ENCODE measurements at regions not wholly inside any gene's neighbourhood (a gene's known extent, or its start where the extent isn't known, plus 50 kb on each side); places are given as distances from the start of the nearest gene placed in this dataset.

DNA sequence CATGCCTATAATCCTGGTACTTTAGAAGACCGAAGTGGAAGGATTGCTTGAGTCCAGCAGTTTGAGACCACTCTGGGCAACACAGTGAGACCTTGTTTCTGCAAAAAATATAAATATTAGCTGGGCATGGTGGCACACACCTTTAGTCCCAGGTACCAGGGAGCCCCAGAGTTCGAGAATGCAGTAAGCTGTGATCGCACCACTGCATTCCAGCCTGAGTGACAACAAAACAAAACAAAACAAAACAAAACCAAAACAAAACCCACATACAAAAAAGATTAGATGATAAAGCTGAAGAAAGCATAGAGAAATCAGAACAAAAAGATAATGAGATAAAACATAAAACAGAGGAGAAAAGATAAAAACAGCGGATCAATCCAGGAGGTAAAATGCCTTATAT lies 62.1 kb downstream of the TCF20 start:
- Mint-ChIP-seq H3K27me3 (ENCODE audit: insufficient read depth, low read depth) (peaks cover 7% of the 10 kb centered on the region), H3K4me3 (no peak overlapping the region), H3K36me3 (peaks cover 47% of the 10 kb centered on the region), H3K9me3 (no peaks in the 10 kb centered on the region), H3K4me1 (peaks cover 15% of the 10 kb centered on the region), H3K27ac (no peak overlapping the region)
- Histone ChIP-seq H3K36me3 (no peaks in the 10 kb centered on the region), H3F3A (ENCODE audit: low read depth) (no peaks in the 10 kb centered on the region), H3K27ac (no peak overlapping the region), H3K4me2 (no peak overlapping the region), H3K27me3 (no peaks in the 10 kb centered on the region), H3K4me1 (no peaks in the 10 kb centered on the region), H3K4me3 (no peak overlapping the region), H3K79me2 (ENCODE audit: low read depth) (peaks cover 86% of the 10 kb centered on the region), H3K9me3 (ENCODE audit: low read depth) (no peaks in the 10 kb centered on the region), H3K9ac (no peak overlapping the region), H2AFZ (replicated peaks) (no peak overlapping the region), H4K20me1 (ENCODE audit: low read depth) (peaks cover 92% of the 10 kb centered on the region)
- TF ChIP-seq EZH2 (IDR thresholded peaks at IDR 0.05) (no peak), EZH2phosphoT487 (IDR thresholded peaks at IDR 0.05) (no peak)
- TF ChIP-seq, protein P1, sequence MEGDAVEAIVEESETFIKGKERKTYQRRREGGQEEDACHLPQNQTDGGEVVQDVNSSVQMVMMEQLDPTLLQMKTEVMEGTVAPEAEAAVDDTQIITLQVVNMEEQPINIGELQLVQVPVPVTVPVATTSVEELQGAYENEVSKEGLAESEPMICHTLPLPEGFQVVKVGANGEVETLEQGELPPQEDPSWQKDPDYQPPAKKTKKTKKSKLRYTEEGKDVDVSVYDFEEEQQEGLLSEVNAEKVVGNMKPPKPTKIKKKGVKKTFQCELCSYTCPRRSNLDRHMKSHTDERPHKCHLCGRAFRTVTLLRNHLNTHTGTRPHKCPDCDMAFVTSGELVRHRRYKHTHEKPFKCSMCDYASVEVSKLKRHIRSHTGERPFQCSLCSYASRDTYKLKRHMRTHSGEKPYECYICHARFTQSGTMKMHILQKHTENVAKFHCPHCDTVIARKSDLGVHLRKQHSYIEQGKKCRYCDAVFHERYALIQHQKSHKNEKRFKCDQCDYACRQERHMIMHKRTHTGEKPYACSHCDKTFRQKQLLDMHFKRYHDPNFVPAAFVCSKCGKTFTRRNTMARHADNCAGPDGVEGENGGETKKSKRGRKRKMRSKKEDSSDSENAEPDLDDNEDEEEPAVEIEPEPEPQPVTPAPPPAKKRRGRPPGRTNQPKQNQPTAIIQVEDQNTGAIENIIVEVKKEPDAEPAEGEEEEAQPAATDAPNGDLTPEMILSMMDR (IDR thresholded peaks at IDR 0.05), result no peak
- DNase-seq (ENCODE audit: low spot score), result no peak

DNA sequence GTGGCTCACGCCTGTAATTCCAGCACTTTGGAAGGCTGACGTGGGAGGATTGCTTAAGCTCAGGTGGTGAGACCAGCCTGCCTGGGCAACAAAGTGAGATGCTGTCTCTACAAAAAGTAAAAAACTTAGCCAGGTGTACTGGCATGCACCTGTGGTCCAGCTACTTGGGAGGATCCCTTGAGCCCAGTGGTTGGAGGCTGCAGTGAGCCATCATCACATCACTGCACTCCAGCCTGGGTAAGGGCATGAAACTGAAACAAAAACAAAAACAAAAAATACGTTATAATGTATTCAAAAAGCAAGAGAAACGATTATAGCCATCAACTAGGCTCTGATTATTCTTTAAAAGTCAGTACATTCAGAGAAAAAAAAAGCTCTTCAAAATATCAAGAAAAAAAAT lies 62.5 kb downstream of the TCF20 start:
- Mint-ChIP-seq H3K4me3 (no peak overlapping the region), H3K4me1 (peaks cover 12% of the 10 kb centered on the region), H3K27ac (no peak overlapping the region), H3K27me3 (ENCODE audit: insufficient read depth, low read depth) (peaks cover 5% of the 10 kb centered on the region), H3K9me3 (no peaks in the 10 kb centered on the region), H3K36me3 (peaks cover 50% of the 10 kb centered on the region)
- Histone ChIP-seq H3F3A (ENCODE audit: low read depth) (no peaks in the 10 kb centered on the region), H3K4me2 (no peak overlapping the region), H3K27me3 (no peaks in the 10 kb centered on the region), H2AFZ (replicated peaks) (no peak overlapping the region), H3K4me1 (no peaks in the 10 kb centered on the region), H4K20me1 (ENCODE audit: low read depth) (peaks cover 92% of the 10 kb centered on the region), H3K79me2 (ENCODE audit: low read depth) (peaks cover 86% of the 10 kb centered on the region), H3K27ac (no peak overlapping the region), H3K9me3 (ENCODE audit: low read depth) (no peaks in the 10 kb centered on the region), H3K36me3 (no peaks in the 10 kb centered on the region), H3K4me3 (no peak overlapping the region), H3K9ac (no peak overlapping the region)
- TF ChIP-seq EZH2phosphoT487 (IDR thresholded peaks at IDR 0.05) (no peak), EZH2 (IDR thresholded peaks at IDR 0.05) (no peak)
- TF ChIP-seq, protein P1 (IDR thresholded peaks at IDR 0.05), result no peak
- no peak for DNase-seq (ENCODE audit: low spot score)

DNA sequence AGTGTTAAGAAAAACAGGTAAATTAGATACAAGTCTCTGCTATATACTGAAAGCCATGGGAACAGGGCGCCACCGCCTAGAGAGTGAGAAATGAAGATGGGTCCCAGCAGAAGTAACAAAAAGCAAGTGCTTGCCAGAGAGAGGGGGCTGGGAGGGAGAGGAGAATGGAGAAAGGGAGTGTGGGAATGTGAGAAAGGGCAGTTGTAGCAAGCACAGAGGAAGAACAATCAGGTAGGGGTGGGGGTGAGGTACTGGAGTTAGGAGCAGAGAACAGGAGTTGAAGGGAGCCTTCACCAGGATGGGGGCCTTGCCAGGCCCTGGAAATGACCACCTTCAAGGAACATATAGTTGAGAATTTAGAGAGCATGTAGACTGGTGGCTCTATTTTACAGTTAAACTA lies 66.8 kb downstream of the TCF20 start:
- Mint-ChIP-seq H3K27me3 (ENCODE audit: insufficient read depth, low read depth) (no peaks in the 10 kb centered on the region), H3K27ac (no peak overlapping the region), H3K9me3 (peaks cover 8% of the 10 kb centered on the region), H3K36me3 (peaks cover 38% of the 10 kb centered on the region), H3K4me3 (no peak overlapping the region), H3K4me1 (no peaks in the 10 kb centered on the region)
- H3K9ac ChIP-seq, result no peak overlapping the region
- TF ChIP-seq, protein P1 (IDR thresholded peaks at IDR 0.05), result no peak
- TF ChIP-seq EZH2 (IDR thresholded peaks at IDR 0.05) (no peak), EZH2phosphoT487 (IDR thresholded peaks at IDR 0.05) (no peak)
- H4K20me1 ChIP-seq (ENCODE audit: low read depth), result peaks cover 74% of the 10 kb centered on the region
- DNase-seq (ENCODE audit: low spot score), result no peak
- no peak overlapping the region for H3K4me2 ChIP-seq
- H3K27me3 ChIP-seq, result no peaks in the 10 kb centered on the region
- H3K79me2 ChIP-seq (ENCODE audit: low read depth), result peaks cover 98% of the 10 kb centered on the region
- H3F3A ChIP-seq (ENCODE audit: low read depth), result no peaks in the 10 kb centered on the region
- H3K4me1 ChIP-seq, result no peaks in the 10 kb centered on the region
- no peaks in the 10 kb centered on the region for H3K9me3 ChIP-seq (ENCODE audit: low read depth)
- H2AFZ ChIP-seq (replicated peaks), result no peak overlapping the region
- H3K27ac ChIP-seq, result no peak overlapping the region
- no peaks in the 10 kb centered on the region for H3K36me3 ChIP-seq
- no peak overlapping the region for H3K4me3 ChIP-seq
